ENCODE measurements at regions not wholly inside any gene's neighbourhood (a gene's known extent, or its start where the extent isn't known, plus 50 kb on each side); places are given as distances from the start of the nearest gene placed in this dataset.

- TF ChIP-seq BRCA1 (IDR thresholded peaks at IDR 0.05; ENCODE audit: low read depth, low read length) (no peak), CTCF (IDR thresholded peaks at IDR 0.05; ENCODE audit: control extremely low read depth in 1 of 3, insufficient read depth in 1 of 3, low read depth in 1 of 3, low read length in 3 of 3) (no peak)
These were observed 256.9 kb upstream of the TUSC1 start (continued) for GRCh38 chr9:25935188-25935587.
